Cerebellar cortex (tissue), 1 donor: ENCODE measurements at regions not wholly inside any gene's neighbourhood (a gene's known extent, or its start where the extent isn't known, plus 50 kb on each side); places are given as distances from the start of the nearest gene placed in this dataset.
"Not testable (repeated sequence)": the region's sequence is repeated elsewhere in the genome, so short reads cannot be mapped to it uniquely, and the experiment has no call there.

Experiments used
- DNase-seq: peaks from one replicate; pipeline ENCODE4 v3.0.0-alpha.2; 2015; ENCODE audit warnings: low spot score

GRCh38 chr7:110563286-110563685, 527.6 kb upstream of the LRRN3 start:
- DNase-seq, result not testable (repeated sequence)

GRCh38 chr7:110564246-110564645, 526.7 kb upstream of the LRRN3 start:
- no peak for DNase-seq

- DNase-seq, result no peak
Observed at GRCh38 chr7:110568388-110568787, 522.5 kb upstream of the LRRN3 start.

GRCh38 chr7:110568932-110569331, 522.0 kb upstream of the LRRN3 start:
- no peak for DNase-seq

GRCh38 chr7:110569486-110570205, 521.3 kb upstream of the LRRN3 start:
- DNase-seq, result no peak

- DNase-seq, result no peak
Observed at GRCh38 chr7:110573862-110574528, 516.9 kb upstream of the LRRN3 start.

- no peak for DNase-seq
Observed at GRCh38 chr7:110587294-110587693, 503.6 kb upstream of the LRRN3 start.

GRCh38 chr7:110590415-110590814, 500.5 kb upstream of the LRRN3 start:
- DNase-seq, result no peak

- DNase-seq, result no peak
Observed at GRCh38 chr7:110591341-110591740, 499.6 kb upstream of the LRRN3 start.

- DNase-seq, result no peak
Observed at GRCh38 chr7:110592557-110592956, 498.4 kb upstream of the LRRN3 start.

GRCh38 chr7:110593355-110593754, 497.6 kb upstream of the LRRN3 start:
- DNase-seq, result no peak

- DNase-seq, result peak; percentile 47
Observed at GRCh38 chr7:110595694-110596093, 495.2 kb upstream of the LRRN3 start.

- DNase-seq, result no peak
Observed at GRCh38 chr7:110600956-110601355, 490.0 kb upstream of the LRRN3 start.

GRCh38 chr7:110601710-110602109, 489.2 kb upstream of the LRRN3 start:
- DNase-seq, result no peak

GRCh38 chr7:110604206-110604605, 486.7 kb upstream of the LRRN3 start:
- DNase-seq, result no peak

- DNase-seq, result no peak
Observed at GRCh38 chr7:110604885-110605284, 486.0 kb upstream of the LRRN3 start.

- no peak for DNase-seq
Observed at GRCh38 chr7:110607050-110607857, 483.7 kb upstream of the LRRN3 start.

GRCh38 chr7:110609336-110609735, 481.6 kb upstream of the LRRN3 start:
- no peak for DNase-seq

GRCh38 chr7:110612680-110613079, 478.2 kb upstream of the LRRN3 start:
- DNase-seq, result no peak
